Erythroblast (primary cell): ENCODE measurements at regions not wholly inside any gene's neighbourhood (a gene's known extent, or its start where the extent isn't known, plus 50 kb on each side); places are given as distances from the start of the nearest gene placed in this dataset.

ENCODE experiments used
- DNase-seq, 2 experiments: peaks; one replicate each; lab custom pipeline; 2025; lab: John Stamatoyannopoulos, UW
- GATA1 ChIP-seq: IDR thresholded peaks from 2 replicates; pipeline ENCODE4 v1.6.1; 2011; ENCODE audit warnings: low read depth, mild to moderate bottlenecking, control low read depth, low read length, moderate library complexity
- POLR2A ChIP-seq: IDR thresholded peaks from 2 replicates; pipeline ENCODE4 v1.6.1; 2011; ENCODE audit warnings: mild to moderate bottlenecking, low read length

GRCh38 chr15:92523176-92523575 is 129.5 kb downstream of the ST8SIA2 start:
- no peak for DNase-seq
- no peak for TF ChIP-seq GATA1
- TF ChIP-seq POLR2A, result no peak

- peak; percentile 22 to 37 for DNase-seq
Measured at GRCh38 chr15:92521624-92522008, 127.9 kb downstream of the ST8SIA2 start.

GRCh38 chr15:92520914-92521623 is 127.4 kb downstream of the ST8SIA2 start:
- TF ChIP-seq GATA1 (no peak), POLR2A (no peak)
- no peak for DNase-seq

More at GRCh38 chr15:92521624-92522008, 127.9 kb downstream of the ST8SIA2 start:
- TF ChIP-seq GATA1, result no peak
- TF ChIP-seq POLR2A, result no peak

- DNase-seq, result no peak
- no peak for TF ChIP-seq GATA1
- TF ChIP-seq POLR2A, result no peak
Measured at GRCh38 chr15:92519709-92520108, 126.0 kb downstream of the ST8SIA2 start.
